ENCODE measurements at regions not wholly inside any gene's neighbourhood (a gene's known extent, or its start where the extent isn't known, plus 50 kb on each side); places are given as distances from the start of the nearest gene placed in this dataset.

DNA sequence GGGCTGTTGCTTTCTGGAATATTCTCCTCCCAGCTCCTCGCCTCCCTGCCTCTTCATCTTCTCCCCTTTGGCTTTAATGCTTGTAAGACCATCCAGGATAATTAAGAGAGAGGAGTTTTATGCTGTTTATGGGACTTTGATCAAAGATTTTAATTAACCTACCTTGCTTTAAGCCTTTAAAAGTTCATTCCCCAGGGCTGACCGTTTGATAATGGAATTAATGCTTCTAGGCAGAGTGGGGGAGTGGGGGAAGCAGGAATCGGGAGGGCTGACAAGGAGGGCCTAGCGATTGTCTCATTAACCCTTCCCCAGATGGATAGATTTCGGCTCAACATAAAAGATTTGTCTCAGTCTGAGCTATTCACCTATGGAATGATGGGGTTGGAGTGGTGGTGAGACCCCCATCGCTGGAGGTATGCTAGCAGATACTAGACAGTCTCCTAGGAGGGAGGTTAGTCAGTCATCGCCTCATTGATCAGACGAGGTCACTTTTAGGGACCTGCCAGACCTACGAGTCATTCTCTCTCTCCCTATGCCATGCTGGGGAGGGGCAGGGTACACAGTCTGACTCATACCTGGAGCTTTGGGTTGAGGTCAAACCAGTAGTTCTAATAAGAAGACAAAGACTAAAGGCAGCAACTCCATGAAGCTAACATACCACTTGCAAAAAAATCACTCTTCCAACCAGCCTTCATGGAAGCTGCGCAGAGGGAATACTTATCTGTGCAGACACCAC lies 236.6 kb upstream of the NLRP1 start:
- no peak for DNase-seq (ENCODE audit: low spot score)

DNA sequence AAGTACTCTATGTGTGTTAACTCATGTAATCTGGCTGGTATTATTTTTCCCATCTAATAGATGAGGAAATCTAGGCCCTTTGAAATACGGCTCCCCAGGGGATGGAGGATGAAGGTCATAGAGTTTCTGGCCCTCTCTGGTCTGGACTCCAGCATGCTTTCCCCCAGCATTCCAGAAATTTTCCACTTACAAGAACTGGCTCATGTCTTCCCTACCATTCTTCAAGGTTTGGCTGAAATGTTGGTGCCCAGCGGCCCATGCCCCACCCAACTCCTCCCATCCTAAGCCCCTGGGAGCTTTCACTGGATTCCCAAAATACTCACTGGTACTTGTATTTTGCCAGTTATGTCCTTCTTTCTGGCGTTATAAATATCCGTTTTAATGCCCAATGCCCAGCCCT lies 237.5 kb upstream of the NLRP1 start:
- DNase-seq (ENCODE audit: low spot score), result no peak

DNA sequence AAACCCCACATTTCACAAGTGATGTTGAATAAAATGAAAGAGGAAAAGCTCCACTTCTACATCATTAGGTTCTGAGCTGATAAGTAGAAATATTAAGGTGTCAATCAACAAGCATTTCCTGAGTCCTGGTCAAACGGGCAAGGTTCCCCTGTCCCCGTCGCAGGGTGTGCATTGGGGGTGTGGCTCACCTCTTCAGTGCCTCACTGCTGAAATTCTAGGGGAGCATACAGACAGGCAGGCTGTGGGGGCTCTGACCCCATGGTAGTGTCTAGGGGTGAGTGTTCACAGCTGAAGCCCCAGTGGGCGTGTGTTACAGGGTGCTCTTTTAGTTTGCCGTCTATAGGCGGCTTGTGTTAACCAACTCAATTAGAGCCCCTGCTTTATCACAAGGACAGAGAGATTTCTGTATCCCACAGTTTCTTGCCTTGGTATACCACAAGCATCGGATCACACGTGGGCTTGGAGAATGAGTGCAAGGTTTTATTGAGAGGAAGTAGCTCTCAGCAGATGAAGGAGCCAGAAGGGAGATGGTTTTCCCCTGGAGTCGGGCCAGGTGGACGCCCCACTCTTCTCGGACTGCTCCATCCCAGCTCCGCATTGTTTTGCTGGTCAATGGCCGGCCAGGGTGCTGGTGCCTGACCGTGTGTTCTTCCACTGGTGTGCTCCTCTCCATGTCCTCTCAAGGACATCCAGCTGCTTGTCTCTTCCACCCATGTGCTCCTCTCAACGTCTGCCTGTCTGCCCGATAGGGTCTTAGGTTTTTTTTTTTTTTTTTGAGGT lies 238.2 kb upstream of the NLRP1 start:
- no peak for DNase-seq (ENCODE audit: low spot score)

DNA sequence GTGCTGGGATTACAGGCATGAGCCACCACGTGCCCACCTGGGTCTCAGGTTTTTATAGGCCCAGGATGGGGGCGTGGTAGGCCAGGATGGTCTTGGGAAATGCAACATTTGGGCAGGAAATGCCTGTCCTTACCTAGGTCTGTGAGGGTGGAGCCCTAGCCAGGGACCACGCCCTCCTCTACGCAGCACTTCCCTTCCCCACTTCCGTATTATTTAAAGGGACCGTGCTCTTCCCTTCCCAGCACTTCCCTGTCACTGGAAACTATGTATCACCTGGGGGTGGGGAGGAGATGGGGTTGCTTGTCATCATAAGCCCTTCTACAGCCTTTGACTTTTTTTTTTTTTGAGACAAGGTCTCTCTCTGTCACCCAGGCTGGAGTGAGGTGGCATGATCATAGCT lies 238.9 kb upstream of the NLRP1 start:
- no peak for DNase-seq (ENCODE audit: low spot score)

DNA sequence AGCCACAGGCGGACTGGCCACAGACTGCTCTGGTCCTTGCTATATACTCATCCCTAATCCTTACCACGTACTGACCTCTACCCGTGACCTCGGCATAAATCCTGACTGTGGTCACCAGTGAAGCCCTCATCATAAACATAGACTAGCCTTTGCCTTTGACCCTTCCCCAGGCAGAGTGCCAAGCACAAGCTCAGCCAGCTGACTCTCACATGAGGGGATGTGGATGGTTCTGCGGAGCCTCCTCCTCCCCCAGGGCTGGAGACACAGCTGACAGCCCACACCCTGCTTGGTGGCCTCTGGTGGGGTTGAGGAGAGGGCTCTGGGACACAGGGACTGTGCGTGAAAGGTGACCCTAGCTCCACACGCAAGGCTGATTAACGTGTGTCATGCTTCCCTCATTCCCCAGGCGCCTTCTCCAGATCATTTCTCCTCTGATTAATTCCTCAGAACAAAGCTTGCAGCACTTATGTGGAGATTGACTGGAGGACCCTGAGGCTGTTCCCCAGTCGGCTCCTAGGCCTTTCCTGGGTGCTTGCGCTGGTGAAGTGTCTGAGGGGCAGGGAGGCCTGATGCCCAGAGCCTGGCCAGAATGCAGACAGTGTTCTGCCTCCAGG lies 241.5 kb upstream of the NLRP1 start:
- DNase-seq (ENCODE audit: low spot score), result no peak

DNA sequence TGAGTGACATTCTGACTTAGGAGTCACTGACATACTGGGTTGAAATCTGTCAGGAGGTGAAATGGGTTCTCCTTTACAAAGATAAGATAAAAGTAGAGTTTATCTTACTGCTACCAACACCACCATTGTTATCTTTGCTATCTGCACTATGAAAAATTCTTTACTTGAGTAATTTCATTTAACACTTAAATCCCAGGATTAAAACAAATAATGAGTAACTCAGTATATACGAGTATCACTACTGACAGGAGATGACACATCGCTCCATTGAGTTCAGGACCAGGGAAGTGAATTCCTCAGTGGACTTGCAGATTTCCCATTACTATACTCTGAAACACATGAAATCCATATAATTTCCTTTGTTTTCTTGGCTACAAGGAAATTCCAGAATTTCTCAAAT lies 242.1 kb upstream of the NLRP1 start:
- DNase-seq (ENCODE audit: low spot score), result no peak

DNA sequence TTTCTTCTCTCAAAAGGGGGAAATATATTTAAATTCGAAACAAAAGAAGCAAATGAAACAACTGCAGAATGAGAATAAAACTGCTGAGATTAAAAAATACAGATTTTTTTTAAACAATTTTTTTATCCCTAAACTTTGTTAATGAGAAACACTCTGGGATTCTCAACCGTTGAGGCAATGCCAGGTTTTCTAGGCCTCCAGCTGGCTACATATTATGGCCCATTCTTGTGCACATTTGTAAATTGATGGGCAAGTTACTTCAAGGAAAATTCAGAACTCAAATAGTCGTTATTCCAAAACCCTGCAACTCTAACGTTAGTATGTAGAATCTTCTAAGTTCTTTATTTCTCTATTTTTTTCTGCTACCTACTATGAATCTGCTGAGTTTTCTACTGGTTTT lies 239.3 kb upstream of the WSCD1 start:
- DNase-seq (ENCODE audit: low spot score), result no peak

DNA sequence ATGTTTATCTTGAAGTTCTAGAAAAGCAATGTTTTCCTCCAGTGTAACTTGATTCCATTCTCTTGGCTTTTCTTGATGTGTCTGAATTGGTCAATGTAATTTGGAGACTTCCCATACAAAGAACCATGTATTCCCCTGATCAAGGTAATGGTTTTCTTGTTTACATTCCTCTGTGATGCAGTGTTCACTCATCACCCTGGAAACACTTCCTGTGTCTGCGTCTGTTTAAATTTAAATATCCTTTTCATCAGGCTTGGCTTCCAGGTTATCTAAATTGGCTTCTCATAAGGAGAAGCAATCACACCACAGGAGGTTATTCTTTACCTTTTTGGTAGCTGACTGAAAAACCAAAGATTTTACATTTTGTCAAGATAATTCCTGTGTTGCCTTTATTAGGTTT lies 237.3 kb upstream of the WSCD1 start:
- DNase-seq (ENCODE audit: low spot score), result no peak

DNA sequence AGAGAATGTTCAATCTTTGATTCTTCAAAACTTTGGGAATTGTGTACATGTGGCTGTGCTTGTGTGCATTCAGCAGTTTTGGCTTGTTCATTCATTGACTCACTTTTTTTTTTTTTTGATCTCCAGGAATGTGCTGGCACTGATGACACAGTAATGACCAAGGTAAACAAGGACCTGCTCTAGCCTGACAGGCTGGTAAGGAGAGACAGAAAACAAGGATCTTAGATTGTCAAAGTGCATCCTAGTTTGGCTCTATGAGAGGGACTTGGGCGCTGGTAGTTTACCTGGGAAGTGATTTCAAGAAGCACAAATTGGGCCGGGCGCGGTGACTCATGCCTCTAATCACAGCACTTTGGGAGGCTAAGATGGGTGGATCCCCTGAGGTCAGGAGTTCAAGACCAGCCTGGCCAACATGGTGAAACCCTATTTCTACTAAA lies 233.1 kb upstream of the WSCD1 start:
- DNase-seq (ENCODE audit: low spot score), result no peak

DNA sequence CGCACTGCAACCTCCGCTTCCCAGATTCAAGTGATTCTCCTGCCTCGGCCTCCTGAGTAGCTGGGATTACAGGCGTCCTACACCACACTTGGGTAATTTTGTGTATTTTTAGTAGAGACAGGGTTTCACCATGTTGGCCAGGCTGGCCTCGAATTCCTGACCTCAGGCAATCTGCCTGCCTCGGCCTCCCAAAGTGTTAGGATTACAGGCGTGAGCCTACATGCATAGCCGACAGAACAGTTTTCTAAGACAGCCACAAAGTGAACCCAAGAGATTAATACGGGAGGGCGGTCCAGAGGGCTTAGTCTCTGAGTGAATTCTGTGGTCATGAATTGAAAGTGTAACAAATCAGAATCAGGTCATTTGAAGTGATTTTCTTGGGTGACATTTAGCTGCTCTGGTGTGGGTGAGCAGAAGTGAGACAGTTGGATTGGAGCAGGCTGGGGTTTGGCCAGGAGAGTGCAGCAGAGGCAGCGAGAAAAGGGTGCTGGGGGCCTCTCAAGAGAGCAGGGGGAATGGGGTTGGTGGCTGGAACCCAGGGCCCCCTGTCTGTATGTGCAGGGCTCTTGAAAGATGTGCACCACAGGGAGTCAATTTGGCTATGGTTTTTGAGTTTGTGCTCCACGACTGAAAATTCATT lies 231.4 kb upstream of the WSCD1 start:
- no peak for DNase-seq (ENCODE audit: low spot score)

DNA sequence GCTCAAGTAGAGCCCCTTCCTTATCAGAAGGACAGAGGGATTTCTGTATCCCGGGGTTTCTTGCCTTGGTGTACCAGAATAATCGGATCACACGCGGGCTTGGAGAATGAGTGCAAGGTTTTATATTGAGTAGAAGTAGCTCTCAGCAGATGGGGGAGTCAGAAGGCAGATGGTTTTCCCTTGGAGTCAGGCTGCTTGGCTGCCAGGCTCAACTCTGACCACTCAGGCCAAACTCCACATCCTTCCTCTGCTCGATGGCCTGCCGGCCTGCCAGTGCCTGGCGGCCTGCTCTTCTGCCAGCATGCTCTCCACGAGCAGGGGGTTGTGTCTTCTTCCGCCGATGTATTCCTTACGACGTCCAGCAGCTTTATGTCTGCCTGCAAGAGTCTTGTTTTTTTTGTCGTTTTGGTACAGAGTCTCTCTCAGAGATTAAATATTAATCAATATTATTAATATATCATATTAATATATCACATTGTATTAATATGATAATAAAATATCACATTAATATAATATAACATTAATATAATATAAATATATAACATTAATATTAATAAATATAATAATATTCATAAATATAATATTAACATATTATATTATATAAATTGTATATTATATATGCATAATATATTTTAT lies 229.2 kb upstream of the WSCD1 start:
- DNase-seq (ENCODE audit: low spot score), result no peak

DNA sequence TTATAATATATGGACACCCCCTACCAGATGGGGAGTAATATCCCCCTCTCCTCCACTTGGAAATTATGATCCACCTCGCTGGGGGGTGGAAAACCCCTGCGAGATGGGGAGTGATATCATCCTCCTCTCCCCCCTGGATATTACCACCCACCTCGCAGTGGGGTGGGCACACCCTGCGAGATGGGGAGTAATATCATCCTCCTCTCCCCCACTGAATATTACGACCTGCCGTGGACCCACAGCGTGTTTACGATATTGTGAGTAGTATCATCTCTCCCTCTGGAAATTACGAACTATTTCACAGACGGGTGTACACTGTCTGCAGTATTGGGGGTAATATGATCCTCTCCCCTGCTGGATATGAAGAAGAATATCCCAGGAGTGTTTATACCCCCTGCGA lies 228.3 kb upstream of the WSCD1 start:
- DNase-seq (ENCODE audit: low spot score), result no peak

DNA sequence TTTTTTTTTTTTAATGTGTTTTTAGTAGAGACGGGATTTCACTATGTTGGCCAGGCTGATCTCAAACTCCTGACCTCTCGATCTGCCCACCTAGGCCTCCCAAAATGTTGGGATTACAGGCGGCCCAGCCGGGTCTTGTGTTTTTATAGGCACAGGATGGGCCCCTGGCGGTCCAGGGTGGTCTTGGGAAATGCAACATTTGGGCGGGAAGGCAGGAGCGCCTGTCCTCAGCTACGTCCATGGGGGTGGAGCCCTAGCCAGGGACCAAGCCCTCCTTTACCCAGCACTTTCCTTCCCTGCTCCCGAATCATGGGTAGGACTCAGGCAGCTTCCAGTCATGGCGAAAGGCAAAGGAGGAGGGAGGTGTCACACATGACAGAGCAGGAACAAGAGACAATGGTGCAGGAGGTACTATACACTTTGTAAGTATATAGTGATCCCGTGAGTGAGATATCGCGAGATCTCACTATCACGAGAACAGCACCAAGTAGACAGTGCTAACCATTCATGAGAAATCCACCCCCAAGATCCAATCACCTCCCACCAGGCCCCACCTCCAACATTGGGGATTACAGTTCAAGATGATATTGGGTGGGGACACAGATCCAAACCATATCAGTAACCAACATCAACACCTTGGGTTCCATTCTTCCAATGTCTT lies 226.7 kb upstream of the WSCD1 start:
- DNase-seq (ENCODE audit: low spot score), result no peak

DNA sequence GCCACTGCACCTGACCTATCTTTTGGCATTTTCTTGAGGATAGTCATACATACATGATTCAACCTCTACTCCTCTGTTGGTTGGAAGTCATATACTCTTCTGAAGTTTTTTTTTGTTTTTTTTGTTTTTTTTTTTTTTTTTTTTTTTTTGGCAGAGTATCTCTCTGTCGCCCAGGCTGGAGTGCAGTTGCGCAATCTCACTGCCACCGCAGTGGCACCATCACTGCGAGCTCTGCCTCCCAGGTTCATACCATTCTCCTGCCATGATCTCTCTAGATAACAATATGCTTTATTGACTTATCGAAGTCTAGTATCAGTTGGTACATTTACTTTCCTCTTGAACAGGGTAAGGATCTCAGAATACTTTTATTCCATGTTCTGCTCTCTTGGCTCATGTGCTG lies 224.2 kb upstream of the WSCD1 start:
- no peak for DNase-seq (ENCODE audit: low spot score)

DNA sequence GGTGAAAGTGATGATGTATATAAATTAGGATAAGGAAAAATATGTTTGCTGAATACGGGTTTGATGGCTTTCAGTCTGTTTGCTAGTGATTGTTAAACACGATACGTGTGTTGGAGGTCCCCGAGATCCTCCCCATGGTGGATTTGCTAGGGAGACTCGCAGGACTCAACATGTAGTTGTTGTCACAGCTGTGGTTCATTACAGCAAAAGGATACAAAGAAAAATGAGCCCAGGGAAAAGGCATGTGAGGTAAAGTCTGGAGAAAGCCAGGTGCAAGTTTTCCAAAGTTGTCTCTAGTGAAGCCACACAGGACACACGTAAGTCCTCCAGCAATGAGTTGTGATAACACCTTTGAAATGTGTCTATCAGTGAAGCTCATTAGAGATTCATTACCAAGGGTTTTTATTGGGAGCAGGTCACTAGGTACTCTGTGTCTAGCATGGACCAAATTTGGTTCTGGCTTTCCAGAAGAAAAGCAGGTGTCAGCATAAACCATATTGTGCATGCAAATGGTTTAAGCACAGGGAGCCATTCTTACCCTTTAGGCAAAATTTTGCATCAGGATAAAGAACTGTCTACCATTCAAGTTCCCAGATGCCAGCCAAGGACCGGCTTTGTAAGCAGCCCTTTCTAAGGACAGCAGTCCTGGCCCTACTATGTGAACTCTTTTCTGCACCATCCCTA lies 215.2 kb upstream of the WSCD1 start:
- DNase-seq (ENCODE audit: low spot score), result no peak

DNA sequence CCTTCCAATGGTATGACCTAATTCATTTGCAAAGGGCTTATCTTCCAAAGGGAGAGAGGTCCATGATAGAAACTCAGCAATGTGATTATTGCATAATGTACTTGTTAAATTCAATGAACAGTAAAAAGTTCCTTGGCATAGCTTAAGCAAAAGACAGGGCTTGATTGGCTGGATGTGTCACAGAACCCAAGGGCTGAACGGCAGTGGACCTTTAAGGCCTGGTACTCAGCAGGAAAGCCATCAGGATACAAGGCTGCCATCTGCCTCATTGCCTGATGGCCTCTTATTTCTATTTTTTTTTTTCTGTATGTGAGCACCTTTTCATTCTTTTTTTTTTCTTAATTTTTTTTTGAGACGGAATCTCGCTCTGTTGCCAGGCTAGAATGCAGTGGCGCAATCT lies 208.9 kb upstream of the WSCD1 start:
- no peak for DNase-seq (ENCODE audit: low spot score)

DNA sequence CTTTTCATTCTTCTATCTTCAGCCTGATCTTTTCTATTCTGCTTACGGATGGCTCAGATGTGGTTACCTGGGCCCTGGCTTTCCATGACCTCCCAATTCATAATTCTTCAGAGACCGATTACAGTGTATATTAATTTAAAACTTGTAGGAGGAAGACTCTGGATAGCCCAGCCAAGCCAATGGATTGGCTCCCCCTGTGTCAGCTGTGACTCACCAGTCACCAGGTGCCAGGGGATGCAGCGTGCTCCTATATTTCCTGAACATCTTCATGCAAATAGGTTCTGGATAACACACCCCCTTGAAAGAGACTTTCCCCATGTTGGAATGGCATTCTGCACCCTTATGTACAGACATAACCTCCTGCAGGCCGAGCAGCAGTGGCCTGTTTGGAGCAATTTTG lies 208.3 kb upstream of the WSCD1 start:
- DNase-seq (ENCODE audit: low spot score), result no peak

DNA sequence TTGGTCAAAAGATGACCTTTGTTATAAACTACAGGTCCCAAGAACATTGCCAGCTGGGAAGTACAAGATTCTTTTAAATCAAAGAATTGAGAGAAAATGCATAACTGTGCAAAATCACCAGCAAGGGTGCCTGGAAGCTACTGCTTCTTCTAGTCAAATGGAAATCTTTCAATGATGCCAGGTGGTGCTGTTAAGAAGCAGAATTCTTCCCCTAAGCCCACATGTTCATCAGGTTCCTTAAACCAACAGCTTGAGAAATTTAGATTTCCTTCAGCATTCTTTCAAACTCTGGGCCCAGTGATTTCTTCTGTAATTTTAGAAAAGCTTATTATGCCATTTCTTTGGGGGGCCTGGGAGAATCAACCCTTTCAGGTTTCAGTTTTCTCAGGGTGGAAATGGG lies 207.8 kb upstream of the WSCD1 start:
- no peak for DNase-seq (ENCODE audit: low spot score)

DNA sequence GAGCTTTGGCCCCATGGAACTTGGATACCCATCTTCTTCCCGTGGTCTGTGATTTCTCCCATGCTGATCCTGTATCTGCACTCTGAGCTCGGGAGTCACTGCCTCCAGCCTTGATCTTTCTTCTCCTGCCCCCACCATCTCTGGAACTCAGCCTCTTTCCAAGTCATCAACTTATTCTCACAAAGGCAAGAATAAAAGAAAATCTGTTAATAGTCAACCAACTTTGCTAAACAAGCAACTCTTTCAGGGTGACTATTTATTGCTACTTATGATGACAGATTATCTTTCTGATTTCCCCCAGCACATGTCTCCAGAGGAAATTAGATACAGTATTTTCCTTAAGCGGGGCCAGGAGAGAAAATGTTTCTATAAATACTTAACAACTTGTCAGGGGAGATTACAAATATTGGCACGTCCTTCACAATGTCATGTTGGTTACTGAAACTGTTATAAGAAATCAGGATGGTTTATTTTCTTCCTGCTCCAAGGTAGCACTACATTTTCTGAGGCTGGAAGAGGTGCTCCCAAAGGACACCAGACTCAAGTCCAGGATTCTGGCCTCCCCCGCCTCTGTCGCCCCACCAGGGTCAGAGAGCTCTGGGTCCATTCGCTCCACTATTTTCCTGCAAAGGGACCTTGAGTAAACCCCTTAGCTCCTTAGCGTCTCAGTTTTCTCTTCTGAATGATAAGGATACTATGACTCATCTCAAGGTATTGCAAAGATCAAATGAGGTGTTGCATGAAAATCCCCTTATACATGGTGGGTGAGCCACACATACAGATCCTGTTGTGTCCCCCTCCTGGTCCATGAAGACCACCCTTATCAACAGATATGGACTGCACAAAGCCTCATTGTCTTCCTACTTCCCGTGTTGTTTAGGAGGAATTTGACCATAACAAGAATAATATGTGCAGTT lies 205.2 kb upstream of the WSCD1 start:
- DNase-seq (ENCODE audit: low spot score), result no peak

DNA sequence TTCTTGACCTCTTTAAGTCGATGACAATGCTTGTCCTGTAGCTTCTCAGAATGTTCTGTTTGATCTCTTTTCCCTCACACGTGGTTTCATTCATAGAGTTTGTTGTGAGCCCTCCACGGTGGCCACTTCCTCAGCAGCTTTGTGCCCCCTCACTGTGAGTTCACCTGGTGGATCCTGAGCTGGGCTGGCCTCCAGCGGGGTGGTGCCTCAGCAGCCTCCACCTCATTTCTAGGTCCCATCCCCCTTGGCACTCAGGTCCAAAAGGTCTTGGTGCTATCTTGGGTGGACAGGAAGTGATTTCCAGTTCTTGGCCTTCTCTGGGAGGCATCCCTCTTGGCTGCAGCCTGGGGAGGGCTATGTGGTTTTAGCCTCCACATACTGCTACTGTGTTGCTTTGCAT lies 203.2 kb upstream of the WSCD1 start:
- no peak for DNase-seq (ENCODE audit: low spot score)
